ENCODE measurements at regions not wholly inside any gene's neighbourhood (a gene's known extent, or its start where the extent isn't known, plus 50 kb on each side); places are given as distances from the start of the nearest gene placed in this dataset.

- TF ChIP-seq CTCF (IDR thresholded peaks at IDR 0.05; ENCODE audit: borderline replicate concordance, insufficient read depth, low read depth, low read length) = no peak
- H3K4me3 ChIP-seq (ENCODE audit: low read depth, low read length) = no peak overlapping the region
These were observed 514.2 kb upstream of the TMEM132C start for GRCh38 chr12:127752802-127753201.

GRCh38 chr12:127760357-127760756 is 506.6 kb upstream of the TMEM132C start:
- TF ChIP-seq CTCF (IDR thresholded peaks at IDR 0.05; ENCODE audit: borderline replicate concordance, insufficient read depth, low read depth, low read length) = no peak

GRCh38 chr12:127760996-127761395 is 506.0 kb upstream of the TMEM132C start:
- H3K4me3 ChIP-seq (ENCODE audit: low read depth, low read length) = no peak overlapping the region
- TF ChIP-seq CTCF (IDR thresholded peaks at IDR 0.05; ENCODE audit: borderline replicate concordance, insufficient read depth, low read depth, low read length) = no peak

More at GRCh38 chr12:127760357-127760756, 506.6 kb upstream of the TMEM132C start:
- no peak overlapping the region for H3K4me3 ChIP-seq (ENCODE audit: low read depth, low read length)

GRCh38 chr12:127761880-127762279 is 505.1 kb upstream of the TMEM132C start:
- H3K4me3 ChIP-seq (ENCODE audit: low read depth, low read length) = no peak overlapping the region
- no peak for TF ChIP-seq CTCF (IDR thresholded peaks at IDR 0.05; ENCODE audit: borderline replicate concordance, insufficient read depth, low read depth, low read length)

GRCh38 chr12:127767656-127768055 is 499.3 kb upstream of the TMEM132C start:
- TF ChIP-seq CTCF (IDR thresholded peaks at IDR 0.05; ENCODE audit: borderline replicate concordance, insufficient read depth, low read depth, low read length) = no peak

GRCh38 chr12:127770118-127770517 is 496.9 kb upstream of the TMEM132C start:
- no peak for TF ChIP-seq CTCF (IDR thresholded peaks at IDR 0.05; ENCODE audit: borderline replicate concordance, insufficient read depth, low read depth, low read length)
- no peak overlapping the region for H3K4me3 ChIP-seq (ENCODE audit: low read depth, low read length)

More at GRCh38 chr12:127767656-127768055, 499.3 kb upstream of the TMEM132C start:
- no peak overlapping the region for H3K4me3 ChIP-seq (ENCODE audit: low read depth, low read length)

GRCh38 chr12:127771546-127771945 is 495.4 kb upstream of the TMEM132C start:
- TF ChIP-seq CTCF (IDR thresholded peaks at IDR 0.05; ENCODE audit: borderline replicate concordance, insufficient read depth, low read depth, low read length) = no peak
- H3K4me3 ChIP-seq (ENCODE audit: low read depth, low read length) = no peak overlapping the region

Data from GM12875 (cell line).